Stimulated activated CD4-positive, alpha-beta T cell treated with anti-CD3 and anti-CD28 coated beads, TNF-alpha, amount 100 ng/mL, for 48 hours (primary cell): ENCODE measurements at regions not wholly inside any gene's neighbourhood (a gene's known extent, or its start where the extent isn't known, plus 50 kb on each side); places are given as distances from the start of the nearest gene placed in this dataset.
"Not testable (repeated sequence)": the region's sequence is repeated elsewhere in the genome, so short reads cannot be mapped to it uniquely, and the experiment has no call there.

ENCODE experiments used
- DNase-seq, 3 donors: peaks; one replicate each; pipeline ENCODE4 v3.0.0-alpha.2; 2020; ENCODE audit warnings: low read depth in 3 of 3

- no peak for DNase-seq
Measured at GRCh38 chr17:69669441-69670178, 255.1 kb downstream of the MAP2K6 start.

GRCh38 chr17:69672924-69673323, 258.4 kb downstream of the MAP2K6 start:
- DNase-seq = no peak

- DNase-seq = no peak
Measured at GRCh38 chr17:69677130-69677529, 262.6 kb downstream of the MAP2K6 start.

GRCh38 chr17:69678206-69678605, 263.7 kb downstream of the MAP2K6 start:
- no peak for DNase-seq

- DNase-seq = no peak
Measured at GRCh38 chr17:69679829-69680228, 265.3 kb downstream of the MAP2K6 start.

GRCh38 chr17:69684251-69684650, 269.8 kb downstream of the MAP2K6 start:
- DNase-seq = no peak

- not testable (repeated sequence) for DNase-seq
Measured at GRCh38 chr17:69685150-69685549, 270.7 kb downstream of the MAP2K6 start.

- DNase-seq = no peak
Measured at GRCh38 chr17:69690531-69690930, 276.0 kb downstream of the MAP2K6 start.

- no peak for DNase-seq
Measured at GRCh38 chr17:69692171-69692570, 277.7 kb downstream of the MAP2K6 start.

- DNase-seq = no peak
Measured at GRCh38 chr17:69695646-69696045, 281.1 kb downstream of the MAP2K6 start.

- no peak for DNase-seq
Measured at GRCh38 chr17:69696650-69697049, 282.2 kb downstream of the MAP2K6 start.

- DNase-seq = not testable (repeated sequence)
Measured at GRCh38 chr17:69698352-69698751, 283.9 kb downstream of the MAP2K6 start.

GRCh38 chr17:69702078-69702477, 287.6 kb downstream of the MAP2K6 start:
- no peak for DNase-seq

GRCh38 chr17:69703751-69704150, 289.3 kb downstream of the MAP2K6 start:
- DNase-seq = no peak

- DNase-seq = no peak
Measured at GRCh38 chr17:69704935-69705334, 290.4 kb downstream of the MAP2K6 start.

GRCh38 chr17:69706127-69706526, 291.6 kb downstream of the MAP2K6 start:
- no peak for DNase-seq

- no peak for DNase-seq
Measured at GRCh38 chr17:69709441-69709840, 294.9 kb downstream of the MAP2K6 start.

GRCh38 chr17:69710926-69711325, 296.4 kb downstream of the MAP2K6 start:
- no peak for DNase-seq

- DNase-seq = no peak
Measured at GRCh38 chr17:69711541-69711940, 297.0 kb downstream of the MAP2K6 start.

- DNase-seq = no peak
Measured at GRCh38 chr17:69712801-69713311, 298.4 kb downstream of the MAP2K6 start.

- no peak for DNase-seq
Measured at GRCh38 chr17:69713815-69714214, 299.3 kb downstream of the MAP2K6 start.

- DNase-seq = no peak
Measured at GRCh38 chr17:69714669-69715068, 300.2 kb downstream of the MAP2K6 start.

- DNase-seq = no peak
Measured at GRCh38 chr17:69715656-69716055, 301.2 kb downstream of the MAP2K6 start.

- DNase-seq = no peak
Measured at GRCh38 chr17:69716556-69716955, 302.1 kb downstream of the MAP2K6 start.
